Type B pancreatic cell (in vitro differentiated cells): ENCODE measurements at regions not wholly inside any gene's neighbourhood (a gene's known extent, or its start where the extent isn't known, plus 50 kb on each side); places are given as distances from the start of the nearest gene placed in this dataset.

Source experiments
- DNase-seq: peaks from one replicate; pipeline ENCODE4 v3.0.0; 2021; ENCODE audit warnings: mixed read lengths; ENCODE audit not compliant: unreplicated experiment; ENCODE audit errors: extremely low spot score
- H3K27ac Mint-ChIP-seq: 2 replicates; pipeline ENCODE4 v1.8.0; 2021; ENCODE audit warnings: mild to moderate bottlenecking, mixed read lengths
- H3K27me3 Mint-ChIP-seq: 2 replicates; pipeline ENCODE4 v1.8.0; 2021; ENCODE audit warnings: mixed read lengths
- H3K36me3 Mint-ChIP-seq: 2 replicates; pipeline ENCODE4 v1.8.0; 2021; ENCODE audit warnings: mixed read lengths
- H3K4me1 Mint-ChIP-seq: one replicate; pipeline ENCODE4 v1.8.0; 2021; ENCODE audit warnings: mixed read lengths; ENCODE audit not compliant: unreplicated experiment
- H3K4me3 Mint-ChIP-seq: 2 replicates; pipeline ENCODE4 v1.8.0; 2021; ENCODE audit warnings: mild to moderate bottlenecking, mixed read lengths
- H3K9me3 Mint-ChIP-seq: 2 replicates; pipeline ENCODE4 v1.8.0; 2021; ENCODE audit warnings: mixed read lengths
- TF ChIP-seq, protein P1 (sequence below): fragments of 200-600 bp; sonication (generic); conservative IDR thresholded peaks from 2 replicates; pipeline ENCODE4 v1.5.0; 2021; ENCODE audit warnings: antibody characterized with exemption, mild to moderate bottlenecking

DNA sequence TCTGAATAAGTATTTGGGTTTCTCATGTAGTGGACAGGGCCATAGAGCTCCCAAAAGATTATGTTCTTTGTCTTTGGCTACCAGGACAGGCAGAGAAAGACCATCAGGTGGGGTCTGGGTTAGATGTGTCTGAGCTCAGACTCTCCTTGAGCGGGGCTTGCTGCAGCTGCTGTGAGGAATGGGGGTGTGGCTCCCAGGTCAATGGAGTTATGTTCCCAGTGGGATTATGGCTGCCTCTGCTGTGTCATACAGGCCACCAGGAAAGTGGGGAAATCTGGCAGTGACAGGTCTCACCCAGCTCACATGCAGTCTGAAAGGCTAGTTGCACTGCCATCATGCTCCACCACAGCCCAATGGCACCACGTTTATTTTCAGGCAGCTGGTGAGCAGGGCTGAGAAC, 97.0 kb upstream of the FERD3L start:
- no peak overlapping the region for H3K27ac Mint-ChIP-seq
- H3K9me3 Mint-ChIP-seq: no peaks in the 10 kb centered on the region
- H3K4me1 Mint-ChIP-seq: no peaks in the 10 kb centered on the region
- H3K36me3 Mint-ChIP-seq: no peaks in the 10 kb centered on the region
- no peak for DNase-seq
- H3K4me3 Mint-ChIP-seq: no peak overlapping the region
- no peaks in the 10 kb centered on the region for H3K27me3 Mint-ChIP-seq
- TF ChIP-seq, protein P1, sequence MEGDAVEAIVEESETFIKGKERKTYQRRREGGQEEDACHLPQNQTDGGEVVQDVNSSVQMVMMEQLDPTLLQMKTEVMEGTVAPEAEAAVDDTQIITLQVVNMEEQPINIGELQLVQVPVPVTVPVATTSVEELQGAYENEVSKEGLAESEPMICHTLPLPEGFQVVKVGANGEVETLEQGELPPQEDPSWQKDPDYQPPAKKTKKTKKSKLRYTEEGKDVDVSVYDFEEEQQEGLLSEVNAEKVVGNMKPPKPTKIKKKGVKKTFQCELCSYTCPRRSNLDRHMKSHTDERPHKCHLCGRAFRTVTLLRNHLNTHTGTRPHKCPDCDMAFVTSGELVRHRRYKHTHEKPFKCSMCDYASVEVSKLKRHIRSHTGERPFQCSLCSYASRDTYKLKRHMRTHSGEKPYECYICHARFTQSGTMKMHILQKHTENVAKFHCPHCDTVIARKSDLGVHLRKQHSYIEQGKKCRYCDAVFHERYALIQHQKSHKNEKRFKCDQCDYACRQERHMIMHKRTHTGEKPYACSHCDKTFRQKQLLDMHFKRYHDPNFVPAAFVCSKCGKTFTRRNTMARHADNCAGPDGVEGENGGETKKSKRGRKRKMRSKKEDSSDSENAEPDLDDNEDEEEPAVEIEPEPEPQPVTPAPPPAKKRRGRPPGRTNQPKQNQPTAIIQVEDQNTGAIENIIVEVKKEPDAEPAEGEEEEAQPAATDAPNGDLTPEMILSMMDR: no peak

DNA sequence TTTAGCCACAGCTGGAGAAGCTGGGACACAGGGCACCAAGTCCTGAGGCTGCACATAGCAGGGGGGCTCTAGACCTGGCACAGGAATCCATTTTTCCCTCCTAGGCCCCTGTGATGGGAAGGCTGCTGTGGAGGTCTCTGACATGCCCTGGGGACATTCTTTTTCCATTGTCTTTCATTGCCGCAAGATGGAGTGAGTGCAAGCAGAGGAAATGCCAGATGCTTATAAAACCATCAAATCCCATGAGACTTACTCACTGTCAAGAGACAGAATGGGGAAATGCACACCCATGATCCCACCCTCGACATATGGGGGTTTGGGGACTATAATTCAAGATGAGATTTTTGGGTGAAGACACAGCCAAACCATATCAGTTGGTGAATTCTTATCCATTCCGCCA, 94.7 kb upstream of the FERD3L start:
- H3K27me3 Mint-ChIP-seq: no peaks in the 10 kb centered on the region
- H3K27ac Mint-ChIP-seq: no peak overlapping the region
- DNase-seq: no peak
- no peak overlapping the region for H3K4me3 Mint-ChIP-seq
- H3K36me3 Mint-ChIP-seq: no peaks in the 10 kb centered on the region
- H3K9me3 Mint-ChIP-seq: peaks cover 5% of the 10 kb centered on the region
- TF ChIP-seq, protein P1: no peak
- H3K4me1 Mint-ChIP-seq: no peaks in the 10 kb centered on the region

DNA sequence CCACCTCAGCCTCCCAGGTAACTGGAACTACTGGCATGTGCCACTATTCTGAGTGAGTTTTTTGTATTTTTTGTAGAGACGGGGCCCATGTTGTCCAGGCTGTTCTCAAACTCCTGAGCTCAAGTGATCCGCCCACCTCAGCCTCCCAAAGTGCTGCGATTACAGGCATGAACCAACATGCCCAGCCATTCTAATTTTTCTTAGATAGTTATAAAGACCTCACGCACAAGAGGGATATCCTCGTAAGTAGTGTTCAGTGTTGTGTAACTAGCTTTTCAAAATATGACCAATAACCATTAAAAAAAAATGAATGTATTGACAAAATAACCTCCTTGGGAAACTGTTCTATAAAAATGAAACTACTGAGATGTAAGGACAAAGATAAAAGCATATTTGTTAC, 90.5 kb upstream of the FERD3L start:
- no peak overlapping the region for H3K4me3 Mint-ChIP-seq
- H3K9me3 Mint-ChIP-seq: peaks cover 11% of the 10 kb centered on the region
- TF ChIP-seq, protein P1: no peak
- no peaks in the 10 kb centered on the region for H3K4me1 Mint-ChIP-seq
- DNase-seq: no peak
- no peaks in the 10 kb centered on the region for H3K36me3 Mint-ChIP-seq
- no peaks in the 10 kb centered on the region for H3K27me3 Mint-ChIP-seq
- no peak overlapping the region for H3K27ac Mint-ChIP-seq

DNA sequence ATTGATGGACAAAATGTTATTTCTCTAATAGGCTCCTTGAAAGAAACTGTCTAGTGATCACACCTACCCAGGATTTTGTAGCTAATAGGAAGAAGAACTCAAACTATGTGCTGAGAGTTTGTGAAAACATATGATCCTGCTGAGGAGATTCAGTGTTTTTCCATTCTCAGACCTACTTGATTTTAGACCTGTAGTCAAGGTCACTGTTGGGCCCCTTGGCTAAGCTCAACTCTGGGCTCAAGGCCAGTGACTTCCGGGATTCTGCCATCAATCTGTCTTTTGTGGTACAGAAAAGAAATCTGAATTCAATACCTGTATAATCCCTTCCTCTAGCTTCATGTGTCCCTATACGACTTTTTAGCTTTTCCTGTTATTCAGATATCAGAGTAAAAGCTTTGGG, 79.7 kb upstream of the FERD3L start:
- H3K9me3 Mint-ChIP-seq: peaks cover 10% of the 10 kb centered on the region
- H3K4me1 Mint-ChIP-seq: no peaks in the 10 kb centered on the region
- H3K27me3 Mint-ChIP-seq: no peaks in the 10 kb centered on the region
- H3K27ac Mint-ChIP-seq: no peak overlapping the region
- no peak for DNase-seq
- H3K4me3 Mint-ChIP-seq: no peak overlapping the region
- TF ChIP-seq, protein P1: no peak
- no peaks in the 10 kb centered on the region for H3K36me3 Mint-ChIP-seq

DNA sequence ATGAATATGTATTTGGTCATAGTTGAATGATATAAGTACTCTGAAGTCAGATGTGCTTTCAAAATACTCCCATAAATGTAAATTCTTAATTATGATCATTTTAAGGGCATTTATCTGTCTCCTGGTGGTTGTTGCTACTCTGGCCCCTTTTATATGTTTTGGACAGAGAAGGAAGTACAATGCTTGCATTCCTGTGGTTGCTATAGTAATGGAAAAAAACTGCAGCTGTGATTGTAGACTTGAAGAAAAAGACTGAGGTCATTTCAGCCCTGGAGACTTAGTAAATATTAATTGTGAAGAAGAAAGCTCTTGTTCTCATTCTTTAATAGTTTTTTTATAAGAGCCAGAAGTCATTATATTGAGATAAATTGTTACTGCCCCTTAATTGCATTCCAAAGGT, 70.2 kb upstream of the FERD3L start:
- DNase-seq: no peak

DNA sequence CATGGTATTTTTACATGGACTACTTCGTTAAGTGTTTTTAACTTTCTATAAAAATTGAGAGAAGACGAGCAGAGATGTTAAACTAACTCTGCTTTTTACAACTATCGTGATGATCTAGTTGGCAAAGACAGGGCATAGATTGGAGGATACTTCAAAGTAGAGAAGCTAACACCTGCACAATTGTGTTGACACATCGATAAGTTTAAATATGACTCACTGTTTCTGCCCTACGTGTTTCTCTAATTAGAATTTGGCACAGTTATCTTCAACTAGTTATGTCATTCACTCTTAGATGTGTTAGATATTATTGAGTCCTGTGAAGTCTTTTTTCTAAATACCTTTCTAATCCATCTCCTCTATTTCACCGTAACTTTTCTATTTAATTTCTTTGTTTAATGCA, 68.5 kb upstream of the FERD3L start:
- TF ChIP-seq, protein P1: no peak
- Mint-ChIP-seq H3K27ac (no peak overlapping the region), H3K4me1 (peaks cover 5% of the 10 kb centered on the region), H3K4me3 (no peak overlapping the region), H3K27me3 (no peaks in the 10 kb centered on the region), H3K36me3 (no peaks in the 10 kb centered on the region), H3K9me3 (no peaks in the 10 kb centered on the region)
- no peak for DNase-seq

More for the DNA sequence above, 70.2 kb upstream of the FERD3L start:
- H3K27ac Mint-ChIP-seq: no peak overlapping the region
- TF ChIP-seq, protein P1: peak; percentile 49
- H3K4me3 Mint-ChIP-seq: no peak overlapping the region
- H3K36me3 Mint-ChIP-seq: no peaks in the 10 kb centered on the region
- H3K9me3 Mint-ChIP-seq: no peaks in the 10 kb centered on the region
- no peaks in the 10 kb centered on the region for H3K27me3 Mint-ChIP-seq
- peaks cover 5% of the 10 kb centered on the region for H3K4me1 Mint-ChIP-seq
